Mucosa of rectum (tissue), 2 donors: ENCODE measurements at regions not wholly inside any gene's neighbourhood (a gene's known extent, or its start where the extent isn't known, plus 50 kb on each side); places are given as distances from the start of the nearest gene placed in this dataset.
"Not testable (repeated sequence)": the region's sequence is repeated elsewhere in the genome, so short reads cannot be mapped to it uniquely, and the experiment has no call there.

Experiments used
- H3K27ac ChIP-seq, 2 donors: one replicate each; pipeline ENCODE4 v1.7.0; 2013; ENCODE audit warnings: inconsistent platforms in 2 of 2, low read depth in 2 of 2, low read length in 2 of 2
- H3K27me3 ChIP-seq, 2 donors: one replicate each; pipeline ENCODE4 v1.7.0; 2013; ENCODE audit warnings: low read length in 2 of 2; ENCODE audit not compliant: control insufficient read depth in 2 of 2, insufficient read depth in 2 of 2
- H3K36me3 ChIP-seq, 2 donors: one replicate each; pipeline ENCODE4 v1.7.0; 2013; ENCODE audit warnings: low read length in 2 of 2; ENCODE audit not compliant: control insufficient read depth in 2 of 2, insufficient read depth in 2 of 2
- H3K4me1 ChIP-seq, 2 donors: one replicate each; pipeline ENCODE4 v1.7.0; 2013; ENCODE audit warnings: low read length in 2 of 2, mild to moderate bottlenecking in 1 of 2; ENCODE audit not compliant: control insufficient read depth in 2 of 2, insufficient read depth in 2 of 2
- H3K4me3 ChIP-seq, 2 donors: one replicate each; pipeline ENCODE4 v1.7.0; 2013; ENCODE audit warnings: low read length in 2 of 2
- H3K9ac ChIP-seq, 2 donors: one replicate each; pipeline ENCODE4 v1.7.0; 2013; ENCODE audit warnings: low read length in 2 of 2, low read depth in 1 of 2, mild to moderate bottlenecking in 1 of 2
- H3K9me3 ChIP-seq, 2 donors: one replicate each; pipeline ENCODE4 v1.7.0; 2013; ENCODE audit warnings: low read length in 2 of 2; ENCODE audit not compliant: control insufficient read depth in 2 of 2
- donor health status: healthy.
- donor health status: Normal muscosa, but diverticular disease.

DNA sequence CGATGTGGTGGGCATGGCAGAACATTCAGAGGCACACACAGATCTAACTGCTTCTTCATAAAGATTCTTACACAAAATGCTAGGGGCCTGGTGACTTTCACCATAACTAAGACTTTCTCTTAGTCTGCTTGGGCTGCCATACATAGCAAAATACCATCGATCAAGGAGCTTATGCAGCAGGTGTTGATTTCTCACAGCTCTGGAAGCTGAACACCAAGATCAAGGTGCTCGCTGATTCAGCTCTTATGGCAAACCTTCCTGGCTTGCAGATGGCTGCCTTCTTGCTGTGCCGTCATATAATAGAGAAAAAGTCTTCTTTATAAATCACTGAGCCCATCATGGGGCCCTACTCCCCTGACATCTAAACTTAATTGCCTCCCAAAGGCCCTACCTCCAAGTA lies 487.3 kb downstream of the AJAP1 start:
- Histone ChIP-seq H3K4me3 (no peak overlapping the region), H3K36me3 (no peaks in the 10 kb centered on the region), H3K27me3 (no peaks in the 10 kb centered on the region), H3K9me3 (no peaks in the 10 kb centered on the region), H3K4me1 (no peaks in the 10 kb centered on the region), H3K27ac (no peak overlapping the region), H3K9ac (no peak overlapping the region)

DNA sequence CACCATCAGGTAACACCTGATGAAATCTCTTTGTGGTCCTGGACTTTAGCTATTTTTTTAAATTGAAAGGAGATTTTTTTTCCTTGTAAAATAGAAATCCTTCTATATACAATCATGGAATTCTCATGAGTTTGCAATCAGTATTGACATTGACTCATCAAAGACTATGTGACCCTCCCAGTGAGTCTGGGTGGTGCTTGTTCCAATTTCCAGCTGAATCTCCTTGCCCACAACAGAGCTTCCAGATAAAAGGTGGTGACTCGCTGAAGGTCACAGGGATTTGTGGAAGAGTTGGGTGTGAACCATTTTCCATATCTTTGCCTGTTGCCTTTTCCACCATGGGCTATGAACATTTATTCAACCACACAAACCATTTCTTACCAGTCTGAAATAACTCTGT lies 486.6 kb downstream of the AJAP1 start:
- Histone ChIP-seq H3K36me3 (no peaks in the 10 kb centered on the region), H3K4me3 (no peak overlapping the region), H3K9ac (no peak overlapping the region), H3K27ac (no peak overlapping the region), H3K9me3 (no peaks in the 10 kb centered on the region), H3K27me3 (no peaks in the 10 kb centered on the region), H3K4me1 (no peaks in the 10 kb centered on the region)

GRCh38 chr1:5140136-5140535 lies 485.7 kb downstream of the AJAP1 start:
- H3K27ac ChIP-seq = no peak overlapping the region
- H3K9me3 ChIP-seq = no peaks in the 10 kb centered on the region
- no peaks in the 10 kb centered on the region for H3K4me1 ChIP-seq
- no peaks in the 10 kb centered on the region for H3K27me3 ChIP-seq
- no peaks in the 10 kb centered on the region for H3K36me3 ChIP-seq
- no peak overlapping the region for H3K9ac ChIP-seq
- H3K4me3 ChIP-seq = no peak overlapping the region

- Histone ChIP-seq H3K4me1 (no peaks in the 10 kb centered on the region), H3K27me3 (no peaks in the 10 kb centered on the region), H3K27ac (no peak overlapping the region), H3K4me3 (no peak overlapping the region), H3K9ac (no peak overlapping the region), H3K36me3 (no peaks in the 10 kb centered on the region), H3K9me3 (peaks cover 0 to 3% of the 10 kb centered on the region in 2 donors)
Measured at GRCh38 chr1:5129746-5130355, 475.4 kb downstream of the AJAP1 start.

- Histone ChIP-seq H3K27me3 (no peaks in the 10 kb centered on the region), H3K27ac (no peak overlapping the region), H3K9me3 (peaks cover 0 to 3% of the 10 kb centered on the region in 2 donors), H3K36me3 (no peaks in the 10 kb centered on the region), H3K4me3 (no peak overlapping the region), H3K4me1 (no peaks in the 10 kb centered on the region), H3K9ac (no peak overlapping the region)
Measured at GRCh38 chr1:5125208-5125607, 470.8 kb downstream of the AJAP1 start.

- Histone ChIP-seq H3K4me1 (no peaks in the 10 kb centered on the region), H3K9ac (no peak overlapping the region), H3K9me3 (no peaks in the 10 kb centered on the region), H3K27me3 (no peaks in the 10 kb centered on the region), H3K4me3 (no peak overlapping the region), H3K27ac (no peak overlapping the region), H3K36me3 (no peaks in the 10 kb centered on the region)
Measured at GRCh38 chr1:5120559-5120958, 466.1 kb downstream of the AJAP1 start.

DNA sequence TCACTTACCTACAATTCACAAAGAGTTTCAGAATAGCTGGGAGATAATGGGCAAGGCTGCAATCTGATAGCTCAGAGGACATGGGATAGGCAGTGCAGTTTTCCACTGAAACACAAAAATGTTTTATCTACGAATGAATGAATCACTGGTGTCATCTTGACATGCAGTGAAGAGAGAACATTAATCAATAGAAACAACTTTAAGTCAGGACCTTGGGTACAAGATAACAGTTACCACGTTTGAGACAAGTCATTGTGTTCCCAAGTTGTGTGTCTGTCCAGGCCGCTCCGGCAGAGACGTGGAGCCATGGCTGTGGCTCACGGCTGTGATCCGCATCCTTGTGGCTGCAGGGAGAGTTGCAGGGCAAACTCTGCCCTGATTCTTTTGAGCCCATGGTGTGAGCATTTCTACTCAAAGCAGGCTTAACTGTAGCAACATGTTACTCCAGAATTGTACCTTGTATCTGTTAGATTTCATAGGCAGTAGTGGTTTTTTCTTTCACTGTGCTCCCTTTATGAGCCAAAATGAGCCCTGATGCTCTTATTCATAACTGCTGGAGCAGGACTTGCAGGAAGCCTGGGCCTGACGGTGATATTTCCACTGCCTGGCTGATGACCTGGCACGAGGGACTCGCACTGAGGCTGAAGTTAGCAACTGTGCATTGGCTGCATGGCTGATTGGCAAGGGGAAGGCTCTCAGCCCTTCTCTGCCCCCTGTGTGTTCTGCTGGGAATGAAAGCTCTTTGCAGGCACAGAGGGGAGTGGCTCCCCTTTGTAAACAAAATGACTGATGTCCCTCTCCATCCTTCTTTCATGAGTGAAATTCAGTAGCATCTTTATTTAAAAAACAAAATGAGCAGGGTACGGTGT lies 465.2 kb downstream of the AJAP1 start:
- Histone ChIP-seq H3K4me1 (no peaks in the 10 kb centered on the region), H3K4me3 (no peak overlapping the region), H3K27me3 (no peaks in the 10 kb centered on the region), H3K36me3 (no peaks in the 10 kb centered on the region), H3K9me3 (no peaks in the 10 kb centered on the region), H3K27ac (no peak overlapping the region), H3K9ac (no peak overlapping the region)

DNA sequence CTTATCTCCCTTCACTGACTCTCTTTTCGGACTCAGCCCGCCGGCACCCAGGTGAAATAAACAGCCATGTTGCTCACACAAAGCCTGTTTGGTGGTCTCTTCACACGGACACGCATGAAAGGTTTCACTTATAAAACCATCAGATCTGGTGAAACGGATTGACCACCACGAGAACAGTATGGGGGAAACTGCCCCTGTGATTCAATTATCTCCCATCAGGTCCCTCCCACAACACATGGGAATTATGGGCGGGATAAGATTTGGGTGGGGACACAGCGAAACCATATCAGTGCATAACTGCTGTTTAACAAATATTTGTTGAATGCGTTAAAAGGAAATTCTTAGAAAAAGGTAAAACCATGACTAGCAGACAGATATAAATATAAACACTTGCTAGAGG lies 464.4 kb downstream of the AJAP1 start:
- not testable (repeated sequence) for H3K36me3 ChIP-seq, H3K4me1 ChIP-seq, H3K9ac ChIP-seq, H3K27me3 ChIP-seq, H3K27ac ChIP-seq, H3K4me3 ChIP-seq, H3K9me3 ChIP-seq

GRCh38 chr1:5118292-5118691 lies 463.9 kb downstream of the AJAP1 start:
- H3K4me1 ChIP-seq, H3K4me3 ChIP-seq, H3K9me3 ChIP-seq: not testable (repeated sequence)

DNA sequence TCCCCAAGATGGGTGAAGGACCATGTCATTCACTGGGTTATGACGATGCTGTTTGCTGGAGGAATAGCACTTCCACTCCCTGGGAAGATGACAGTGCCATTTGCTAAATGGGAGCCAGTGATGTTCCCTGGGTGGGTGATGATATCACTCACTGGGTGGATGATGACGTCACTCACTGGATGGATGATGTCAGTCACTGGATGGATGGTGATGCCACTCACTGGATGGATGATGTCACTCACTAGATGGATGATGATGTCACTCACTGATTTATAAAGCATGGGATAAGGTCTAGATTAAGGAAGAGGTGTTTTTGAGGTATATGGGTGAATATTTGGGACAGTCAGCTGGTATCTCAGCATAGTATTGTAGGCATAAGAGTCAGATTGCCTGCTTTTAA lies 457.2 kb downstream of the AJAP1 start:
- Histone ChIP-seq H3K4me1 (no peaks in the 10 kb centered on the region), H3K36me3 (no peaks in the 10 kb centered on the region), H3K27me3 (no peaks in the 10 kb centered on the region), H3K9me3 (no peaks in the 10 kb centered on the region), H3K4me3 (no peak overlapping the region), H3K27ac (no peak overlapping the region), H3K9ac (no peak overlapping the region)

More at GRCh38 chr1:5118292-5118691, 463.9 kb downstream of the AJAP1 start:
- not testable (repeated sequence) for H3K27me3 ChIP-seq, H3K27ac ChIP-seq, H3K36me3 ChIP-seq, H3K9ac ChIP-seq
